HEK293T (cell line): ENCODE measurements at regions not wholly inside any gene's neighbourhood (a gene's known extent, or its start where the extent isn't known, plus 50 kb on each side); places are given as distances from the start of the nearest gene placed in this dataset.

ENCODE experiments used
- CTCF ChIA-PET: fragments of 350-600 bp; formaldehyde crosslinking; extraction: SDS; loops from one replicate; lab custom pipeline; 2021; ENCODE audit warnings: antibody characterized with exemption, inconsistent platforms; lab: Yijun Ruan, JAX
- POLR2A ChIA-PET: fragments of 350-600 bp; formaldehyde crosslinking; extraction: SDS; loops from one replicate; lab custom pipeline; 2020; ENCODE audit warnings: antibody characterized with exemption, inconsistent platforms; lab: Yijun Ruan, JAX
- DNase-seq: peaks from one replicate; pipeline ENCODE4 v3.0.0; 2012; ENCODE audit warnings: mixed read lengths; ENCODE audit errors: extremely low spot score
- ARNT ChIP-seq: fragments of 450-650 bp; IDR thresholded peaks from 2 replicates; pipeline ENCODE4 v1.6.1; 2017; ENCODE audit warnings: mild to moderate bottlenecking
- BHLHE40 ChIP-seq: fragments of 450-650 bp; IDR thresholded peaks from 2 replicates; pipeline ENCODE4 v1.6.1; 2016; ENCODE audit warnings: mild to moderate bottlenecking, moderate library complexity, borderline replicate concordance
- CTBP1 ChIP-seq: fragments of 450-650 bp; IDR thresholded peaks from 2 replicates; pipeline ENCODE4 v1.6.1; 2016; ENCODE audit warnings: borderline replicate concordance
- ELF4 ChIP-seq: fragments of 450-650 bp; IDR thresholded peaks from 2 replicates; pipeline ENCODE4 v1.6.1; 2017; ENCODE audit warnings: antibody characterized with exemption
- FOXA1 ChIP-seq: fragments of 450-650 bp; IDR thresholded peaks from 2 replicates; pipeline ENCODE4 v1.6.1; 2016; ENCODE audit warnings: mild to moderate bottlenecking
- FOXK2 ChIP-seq: fragments of 450-650 bp; IDR thresholded peaks from 2 replicates; pipeline ENCODE4 v1.6.1; 2016; ENCODE audit warnings: mild to moderate bottlenecking
- FOXM1 ChIP-seq: fragments of 450-650 bp; IDR thresholded peaks from 2 replicates; pipeline ENCODE4 v1.6.1; 2017; ENCODE audit warnings: mild to moderate bottlenecking, borderline replicate concordance
- HDGF ChIP-seq: fragments of 450-650 bp; IDR thresholded peaks from 2 replicates; pipeline ENCODE4 v1.6.1; 2017; ENCODE audit warnings: antibody characterized with exemption, borderline replicate concordance
- L3MBTL2 ChIP-seq: fragments of 450-650 bp; conservative IDR thresholded peaks from 2 replicates; pipeline ENCODE4 v1.6.1; 2016; ENCODE audit warnings: mild to moderate bottlenecking
- LEF1 ChIP-seq: fragments of 450-650 bp; IDR thresholded peaks from 2 replicates; pipeline ENCODE4 v1.6.1; 2017; ENCODE audit warnings: mild to moderate bottlenecking, borderline replicate concordance
- NFRKB ChIP-seq: fragments of 450-650 bp; IDR thresholded peaks from 2 replicates; pipeline ENCODE4 v1.6.1; 2016; ENCODE audit warnings: mild to moderate bottlenecking, moderate library complexity
- PKNOX1 ChIP-seq: fragments of 450-650 bp; IDR thresholded peaks from 2 replicates; pipeline ENCODE4 v1.6.1; 2016
- SP1 ChIP-seq: fragments of 450-650 bp; IDR thresholded peaks from 2 replicates; pipeline ENCODE4 v1.6.1; 2017
- SUZ12 ChIP-seq: fragments of 450-650 bp; IDR thresholded peaks from 2 replicates; pipeline ENCODE4 v1.6.1; 2016; ENCODE audit warnings: mild to moderate bottlenecking
- TARDBP ChIP-seq: fragments of 450-650 bp; IDR thresholded peaks from 2 replicates; pipeline ENCODE4 v1.6.1; 2016
- ZNF384 ChIP-seq: fragments of 450-650 bp; IDR thresholded peaks from 2 replicates; pipeline ENCODE4 v1.6.1; 2016

GRCh38 chr4:181219783-181220416 is 1023.3 kb upstream of the TENM3 start:
- no peak for DNase-seq
- no peak for TF ChIP-seq FOXA1
- no peak for TF ChIP-seq FOXK2
- TF ChIP-seq LEF1, result no peak
- no peak for TF ChIP-seq NFRKB
- TF ChIP-seq TARDBP, result no peak
- TF ChIP-seq SUZ12, result no peak
- CTCF ChIA-PET, result no interaction called here
- POLR2A ChIA-PET, result no interaction called here

DNA sequence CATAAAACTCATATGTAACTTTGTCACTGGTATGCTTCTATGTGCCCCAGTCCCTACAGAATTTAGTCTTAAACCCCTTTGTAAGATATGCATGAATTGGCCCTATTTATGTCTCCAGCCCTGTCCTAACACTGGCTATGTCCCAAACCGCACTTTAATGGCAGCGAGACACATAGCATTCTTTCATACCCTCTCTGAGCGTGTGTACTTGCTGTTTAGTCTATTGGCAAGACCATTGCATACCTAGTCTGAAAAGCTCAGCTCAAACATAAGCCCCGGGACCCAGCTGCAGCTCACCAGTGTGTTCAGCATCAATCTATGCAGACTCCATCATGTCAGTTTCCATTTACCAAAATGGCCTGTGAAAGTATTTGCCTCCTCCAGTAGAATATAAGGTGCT is 1018.4 kb upstream of the TENM3 start:
- CTCF ChIA-PET, result no interaction called here
- DNase-seq, result no peak
- POLR2A ChIA-PET, result no interaction called here
- TF ChIP-seq ELF4 (no peak), SUZ12 (no peak), CTBP1 (no peak), ARNT (no peak), PKNOX1 (no peak), HDGF (no peak), L3MBTL2 (no peak), TARDBP (no peak), SP1 (no peak), FOXK2 (no peak), NFRKB (no peak), ZNF384 (no peak), FOXA1 (no peak), BHLHE40 (no peak)

GRCh38 chr4:181225616-181226261 is 1017.5 kb upstream of the TENM3 start:
- no peak for DNase-seq
- ChIA-PET CTCF (no interaction called here), POLR2A (no interaction called here)
- TF ChIP-seq SP1 (no peak), LEF1 (no peak), FOXK2 (no peak), ARNT (no peak), NFRKB (no peak), SUZ12 (no peak), CTBP1 (no peak), PKNOX1 (no peak), ZNF384 (no peak), FOXM1 (no peak), FOXA1 (no peak), HDGF (no peak), TARDBP (no peak), BHLHE40 (no peak), L3MBTL2 (no peak), ELF4 (no peak)

GRCh38 chr4:181234951-181235680 is 1008.1 kb upstream of the TENM3 start:
- ChIA-PET CTCF (interaction anchor here (1.0 kb wide), 1 partner anchor 11 kb away, joined by 4 read pairs; no protein-coding TSS in a partner anchor), POLR2A (no interaction called here)
- DNase-seq, result no peak
- TF ChIP-seq NFRKB, result no peak

- no peak for TF ChIP-seq ARNT
- no peak for TF ChIP-seq SUZ12
- TF ChIP-seq FOXA1, result no peak
- TF ChIP-seq BHLHE40, result no peak
- TF ChIP-seq TARDBP, result no peak
- no peak for TF ChIP-seq ZNF384
- TF ChIP-seq FOXM1, result no peak
- CTCF ChIA-PET, result no interaction called here
- POLR2A ChIA-PET, result no interaction called here
- DNase-seq, result no peak
Observed at GRCh38 chr4:181245326-181245725, 997.9 kb upstream of the TENM3 start.

DNA sequence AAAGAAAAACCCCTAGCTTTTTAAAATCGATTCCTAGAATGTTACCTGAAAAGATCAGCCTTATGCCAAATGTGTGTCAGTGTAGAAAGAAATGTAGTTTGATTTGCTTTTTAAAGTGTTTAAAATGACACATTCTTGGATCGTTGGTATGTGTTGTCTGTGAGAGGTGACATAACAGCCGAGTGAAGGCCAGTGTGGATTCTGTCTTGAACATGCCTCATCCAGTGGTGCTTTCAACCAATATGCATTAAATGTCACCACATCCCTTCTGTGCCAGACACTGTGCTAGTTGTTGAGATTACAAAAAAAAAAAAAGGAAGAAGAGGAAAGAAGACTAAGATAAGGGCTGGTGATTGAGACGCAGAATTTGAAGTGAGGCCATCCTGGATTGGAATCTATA is 994.2 kb upstream of the TENM3 start:
- CTCF ChIA-PET, result no interaction called here
- POLR2A ChIA-PET, result no interaction called here
- DNase-seq, result no peak
- no peak for TF ChIP-seq L3MBTL2
- no peak for TF ChIP-seq ZNF384
- no peak for TF ChIP-seq PKNOX1
- TF ChIP-seq SP1, result no peak
- TF ChIP-seq BHLHE40, result no peak
- TF ChIP-seq ELF4, result no peak
- TF ChIP-seq CTBP1, result no peak
- TF ChIP-seq HDGF, result no peak
- no peak for TF ChIP-seq LEF1
- no peak for TF ChIP-seq TARDBP
- TF ChIP-seq SUZ12, result no peak
